Cardiac muscle cell (in vitro differentiated cells and primary cell): ENCODE measurements at regions not wholly inside any gene's neighbourhood (a gene's known extent, or its start where the extent isn't known, plus 50 kb on each side); places are given as distances from the start of the nearest gene placed in this dataset.

Experiments used
- DNase-seq, 2 donors: peaks; one replicate each; pipeline versions ENCODE4 v3.0.0 to v3.0.0-alpha.2; 2010 to 2017; ENCODE audit warnings: low read depth in 1 of 2, low spot score in 1 of 2
- H3K27ac ChIP-seq: fragments of 200-600 bp; sonication (generic); 2 replicates; pipeline ENCODE4 v1.5.1; 2016
- H3K27me3 ChIP-seq: fragments of 200-600 bp; sonication (generic); 2 replicates; pipeline ENCODE4 v1.6.0; 2016; ENCODE audit warnings: control low read depth
- H3K36me3 ChIP-seq: fragments of 200-600 bp; sonication (generic); 2 replicates; pipeline ENCODE4 v1.5.1; 2016; ENCODE audit warnings: control low read depth
- H3K4me1 ChIP-seq: fragments of 200-600 bp; sonication (generic); 2 replicates; pipeline ENCODE4 v1.8.1; 2017; ENCODE audit warnings: low read depth, mild to moderate bottlenecking, mixed run types
- H3K4me3 ChIP-seq: fragments of 200-600 bp; sonication (generic); 2 replicates; pipeline ENCODE4 v1.5.1; 2016; ENCODE audit warnings: mild to moderate bottlenecking
- H3K9me3 ChIP-seq: fragments of 200-600 bp; sonication (generic); 2 replicates; pipeline ENCODE4 v1.5.1; 2017; ENCODE audit warnings: low read depth, mild to moderate bottlenecking, control low read depth
- CTCF ChIP-seq: IDR thresholded peaks from 2 replicates; pipeline ENCODE4 v1.5.1; 2012; ENCODE audit warnings: low read depth, mild to moderate bottlenecking, low read length

- Histone ChIP-seq H3K27ac (no peak overlapping the region), H3K4me3 (no peak overlapping the region), H3K4me1 (no peaks in the 10 kb centered on the region), H3K36me3 (no peaks in the 10 kb centered on the region), H3K9me3 (no peaks in the 10 kb centered on the region), H3K27me3 (no peaks in the 10 kb centered on the region)
- no peak for TF ChIP-seq CTCF
- no peak for DNase-seq
Measured at GRCh38 chr17:79165756-79166473, 91.3 kb downstream of the ENGASE start.

GRCh38 chr17:79164913-79165695, 90.5 kb downstream of the ENGASE start:
- no peaks in the 10 kb centered on the region for H3K9me3 ChIP-seq
- H3K27me3 ChIP-seq = no peaks in the 10 kb centered on the region
- H3K4me1 ChIP-seq = no peaks in the 10 kb centered on the region
- no peak for DNase-seq
- TF ChIP-seq CTCF = no peak
- no peak overlapping the region for H3K27ac ChIP-seq
- H3K4me3 ChIP-seq = no peak overlapping the region
- H3K36me3 ChIP-seq = no peaks in the 10 kb centered on the region

GRCh38 chr17:79164408-79164807, 89.8 kb downstream of the ENGASE start:
- no peak overlapping the region for H3K27ac ChIP-seq
- no peak for DNase-seq
- no peaks in the 10 kb centered on the region for H3K27me3 ChIP-seq
- no peaks in the 10 kb centered on the region for H3K36me3 ChIP-seq
- H3K4me3 ChIP-seq = no peak overlapping the region
- no peaks in the 10 kb centered on the region for H3K9me3 ChIP-seq
- no peak for TF ChIP-seq CTCF
- H3K4me1 ChIP-seq = no peaks in the 10 kb centered on the region

GRCh38 chr17:79163071-79163470, 88.4 kb downstream of the ENGASE start:
- no peak for TF ChIP-seq CTCF
- H3K9me3 ChIP-seq = no peaks in the 10 kb centered on the region
- no peaks in the 10 kb centered on the region for H3K4me1 ChIP-seq
- no peak for DNase-seq
- H3K36me3 ChIP-seq = no peaks in the 10 kb centered on the region
- no peak overlapping the region for H3K4me3 ChIP-seq
- no peaks in the 10 kb centered on the region for H3K27me3 ChIP-seq
- no peak overlapping the region for H3K27ac ChIP-seq

- no peaks in the 10 kb centered on the region for H3K36me3 ChIP-seq
- no peaks in the 10 kb centered on the region for H3K9me3 ChIP-seq
- DNase-seq = no peak
- no peak overlapping the region for H3K4me3 ChIP-seq
- H3K27ac ChIP-seq = no peak overlapping the region
- no peaks in the 10 kb centered on the region for H3K4me1 ChIP-seq
- no peak for TF ChIP-seq CTCF
- no peaks in the 10 kb centered on the region for H3K27me3 ChIP-seq
Measured at GRCh38 chr17:79162012-79162963, 87.7 kb downstream of the ENGASE start.
